ENCODE measurements at regions not wholly inside any gene's neighbourhood (a gene's known extent, or its start where the extent isn't known, plus 50 kb on each side); places are given as distances from the start of the nearest gene placed in this dataset.

GRCh38 chr5:113735751-113736150 is 222.3 kb downstream of the YTHDC2 start:
- no peak for TF ChIP-seq CTCF (IDR thresholded peaks at IDR 0.05)
- TF ChIP-seq EZH2 (IDR thresholded peaks at IDR 0.05), result no peak
- no peak for TF ChIP-seq EZH2phosphoT487 (IDR thresholded peaks at IDR 0.05)
